ENCODE measurements at regions not wholly inside any gene's neighbourhood (a gene's known extent, or its start where the extent isn't known, plus 50 kb on each side); places are given as distances from the start of the nearest gene placed in this dataset.

- Histone ChIP-seq H3K9ac (ENCODE audit: low read length) (no peak overlapping the region), H3K36me3 (ENCODE audit: low read length) (no peaks in the 10 kb centered on the region), H4K20me1 (ENCODE audit: low read depth, low read length) (no peaks in the 10 kb centered on the region), H3K4me3 (ENCODE audit: insufficient read depth, low read length, poor library complexity, severe bottlenecking) (no peak overlapping the region), H3K79me2 (ENCODE audit: insufficient read depth, low read length) (no peaks in the 10 kb centered on the region), H3K9me2 (replicated peaks; ENCODE audit: insufficient read depth, low read length) (no peaks in the 10 kb centered on the region), H3K9me3 (ENCODE audit: insufficient read depth, low read length) (no peaks in the 10 kb centered on the region), H3K27me3 (ENCODE audit: low read length) (no peaks in the 10 kb centered on the region), H2AFZ (ENCODE audit: low read depth, low read length, severe bottlenecking) (no peak overlapping the region), H3F3A (ENCODE audit: insufficient read depth) (no peaks in the 10 kb centered on the region), H3K4me2 (ENCODE audit: low read depth, low read length, poor library complexity, severe bottlenecking) (no peak overlapping the region), H3K27ac (ENCODE audit: low read depth, low read length) (no peak overlapping the region)
- TF ChIP-seq CTCF (IDR thresholded peaks at IDR 0.05; ENCODE audit: insufficient read depth, low read length, poor library complexity, severe bottlenecking) (no peak), EZH2phosphoT487 (conservative IDR thresholded peaks at IDR 0.05; ENCODE audit: low read length) (no peak)
These were observed 365.6 kb upstream of the TMPO start for GRCh38 chr12:98149691-98150210.

DNA sequence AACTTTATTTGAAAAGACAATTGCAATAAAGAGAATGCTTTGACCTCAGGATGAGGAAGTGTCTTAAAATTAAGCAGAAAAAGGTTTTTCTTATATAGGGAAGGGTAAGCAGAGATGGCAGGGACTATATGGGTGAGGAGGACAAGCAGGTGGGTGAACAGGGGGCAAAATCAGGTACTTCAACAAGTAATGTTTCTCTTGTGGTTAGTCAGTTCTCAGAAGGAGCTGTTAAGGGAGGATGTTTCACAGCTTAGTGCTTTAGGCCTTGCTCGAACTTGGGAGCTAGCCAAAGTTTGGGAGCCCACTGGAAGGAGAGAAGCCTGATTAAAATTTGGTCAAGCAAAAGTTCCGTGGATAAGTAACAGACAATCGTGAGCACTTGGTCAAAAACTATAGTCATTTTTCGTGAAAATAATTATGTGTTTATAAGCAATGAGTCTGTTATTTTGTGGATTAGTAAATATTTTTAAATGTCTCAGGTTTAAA lies 364.2 kb upstream of the TMPO start:
- Histone ChIP-seq H3K9ac (ENCODE audit: low read length) (no peak overlapping the region), H3K27ac (ENCODE audit: low read depth, low read length) (no peak overlapping the region), H4K20me1 (ENCODE audit: low read depth, low read length) (no peaks in the 10 kb centered on the region), H3F3A (ENCODE audit: insufficient read depth) (no peaks in the 10 kb centered on the region), H3K27me3 (ENCODE audit: low read length) (no peaks in the 10 kb centered on the region), H3K36me3 (ENCODE audit: low read length) (no peaks in the 10 kb centered on the region), H3K4me2 (ENCODE audit: low read depth, low read length, poor library complexity, severe bottlenecking) (no peak overlapping the region), H3K4me3 (ENCODE audit: insufficient read depth, low read length, poor library complexity, severe bottlenecking) (no peak overlapping the region), H3K79me2 (ENCODE audit: insufficient read depth, low read length) (no peaks in the 10 kb centered on the region), H3K9me3 (ENCODE audit: insufficient read depth, low read length) (no peaks in the 10 kb centered on the region), H2AFZ (ENCODE audit: low read depth, low read length, severe bottlenecking) (no peak overlapping the region), H3K9me2 (replicated peaks; ENCODE audit: insufficient read depth, low read length) (no peaks in the 10 kb centered on the region)
- no peak for TF ChIP-seq CTCF (IDR thresholded peaks at IDR 0.05; ENCODE audit: insufficient read depth, low read length, poor library complexity, severe bottlenecking)
- no peak for TF ChIP-seq EZH2phosphoT487 (conservative IDR thresholded peaks at IDR 0.05; ENCODE audit: low read length)

- H3F3A ChIP-seq (ENCODE audit: insufficient read depth), result no peaks in the 10 kb centered on the region
- no peaks in the 10 kb centered on the region for H3K9me2 ChIP-seq (replicated peaks; ENCODE audit: insufficient read depth, low read length)
- TF ChIP-seq EZH2phosphoT487 (conservative IDR thresholded peaks at IDR 0.05; ENCODE audit: low read length) (no peak), CTCF (IDR thresholded peaks at IDR 0.05; ENCODE audit: insufficient read depth, low read length, poor library complexity, severe bottlenecking) (no peak)
- no peak overlapping the region for H3K4me3 ChIP-seq (ENCODE audit: insufficient read depth, low read length, poor library complexity, severe bottlenecking)
- H3K9me3 ChIP-seq (ENCODE audit: insufficient read depth, low read length), result no peaks in the 10 kb centered on the region
- H3K4me2 ChIP-seq (ENCODE audit: low read depth, low read length, poor library complexity, severe bottlenecking), result no peak overlapping the region
- H4K20me1 ChIP-seq (ENCODE audit: low read depth, low read length), result no peaks in the 10 kb centered on the region
- no peaks in the 10 kb centered on the region for H3K79me2 ChIP-seq (ENCODE audit: insufficient read depth, low read length)
- H3K27me3 ChIP-seq (ENCODE audit: low read length), result no peaks in the 10 kb centered on the region
- no peak overlapping the region for H2AFZ ChIP-seq (ENCODE audit: low read depth, low read length, severe bottlenecking)
- no peak overlapping the region for H3K9ac ChIP-seq (ENCODE audit: low read length)
- no peak overlapping the region for H3K27ac ChIP-seq (ENCODE audit: low read depth, low read length)
- H3K36me3 ChIP-seq (ENCODE audit: low read length), result no peaks in the 10 kb centered on the region
These were observed 363.4 kb upstream of the TMPO start for GRCh38 chr12:98151984-98152383.
